HCT116 (cell line): ENCODE measurements at regions not wholly inside any gene's neighbourhood (a gene's known extent, or its start where the extent isn't known, plus 50 kb on each side); places are given as distances from the start of the nearest gene placed in this dataset.

ENCODE experiments used
- ATAC-seq: fragments of 200-7000 bp; cut with Tn5 transposase; 2 replicates; pipeline ENCODE4 v1.9.1; 2020; ENCODE audit warnings: mild to moderate bottlenecking, moderate library complexity
- BruUV-seq: library from RNA; stranded (reverse); fragments of 400-500 nt; replicated peaks from 2 replicates; lab custom pipeline; 2021; lab: Mats Ljungman, UMichigan
- CTCF ChIA-PET: fragments of 300-600 bp; sonication (Branson Sonifier 250); formaldehyde crosslinking; loops from one replicate; lab custom pipeline; 2021; ENCODE audit warnings: antibody characterized with exemption; lab: Charles Lee
- POLR2A ChIA-PET: fragments of 300-600, 350-600 bp; sonication (Branson Sonifier 250); formaldehyde crosslinking; loops from one replicate; lab custom pipeline; 2021; ENCODE audit warnings: antibody characterized with exemption; lab: Charles Lee
- RAD21 ChIA-PET, 2 experiments: fragments of 300-600 bp; sonication (Branson Sonifier 250); formaldehyde crosslinking; loops; one replicate each; lab custom pipeline; 2023; ENCODE audit warnings: low total read pairs in 2 of 2; ENCODE audit not compliant: uncharacterized antibody in 2 of 2, unreplicated experiment in 2 of 2, low non-redundant PET in 1 of 2; lab: Charles Lee
- DNase-seq: peaks from one replicate; pipeline ENCODE4 v3.0.0-alpha.2; 2010; ENCODE audit warnings: low read depth, low spot score
- H2AFZ ChIP-seq: fragments of 200-600 bp; shearing (Covaris generic), sonication (generic); 2 replicates; pipeline ENCODE4 v1.6.1; 2017; ENCODE audit warnings: low read depth, mixed run types, mixed read lengths, antibody characterized with exemption, low read length; ENCODE audit not compliant: poor library complexity, severe bottlenecking
- H3K27ac ChIP-seq: 2 replicates; pipeline ENCODE4 v1.5.1; 2012; ENCODE audit warnings: low read depth, low read length
- H3K27me3 ChIP-seq: fragments of 200-600 bp; sonication (generic); 2 replicates; pipeline ENCODE4 v1.6.1; 2016; ENCODE audit warnings: mixed run types, low read length, mixed read lengths; ENCODE audit not compliant: insufficient read depth
- H3K36me3 ChIP-seq, 2 experiments: fragments of 200-500 bp in 1 of 2; fragments of 200-600 bp in 1 of 2; sonication (Bioruptor generic) in 1 of 2; sonication (generic) in 1 of 2; 2 replicates each; pipeline versions ENCODE4 v1.5.1 to v1.6.1; 2014 to 2016; ENCODE audit warnings: low read length in 2 of 2, inconsistent platforms in 1 of 2, mixed read lengths in 1 of 2, mixed run types in 1 of 2; ENCODE audit not compliant: insufficient read depth in 2 of 2, control insufficient read depth in 1 of 2
- H3K4me1 ChIP-seq, 2 experiments: fragments of 200-600 bp in 1 of 2; sonication (generic) in 1 of 2; 2 replicates each; pipeline versions ENCODE4 v1.5.1 to v1.6.1; 2012 to 2017; ENCODE audit warnings: low read length in 2 of 2, inconsistent platforms in 1 of 2, mild to moderate bottlenecking in 1 of 2, mixed read lengths in 1 of 2, mixed run types in 1 of 2, moderate library complexity in 1 of 2; ENCODE audit not compliant: insufficient read depth in 2 of 2, control insufficient read depth in 1 of 2
- H3K4me2 ChIP-seq: fragments of 200-600 bp; sonication (generic); 2 replicates; pipeline ENCODE4 v1.6.1; 2017; ENCODE audit warnings: mixed run types, low read length, mixed read lengths
- H3K4me3 ChIP-seq, 2 experiments: fragments of 200-600 bp in 1 of 2; sonication (generic) in 1 of 2; replicated peaks in 1 of 2; 2 replicates each; pipeline ENCODE4 v1.5.1; 2011 to 2016; ENCODE audit warnings: low read length in 2 of 2, control low read depth in 1 of 2, low read depth in 1 of 2, mild to moderate bottlenecking in 1 of 2, mixed read lengths in 1 of 2, mixed run types in 1 of 2
- H3K79me2 ChIP-seq: fragments of 200-600 bp; sonication (generic); 2 replicates; pipeline ENCODE4 v1.6.1; 2017; ENCODE audit warnings: mild to moderate bottlenecking, mixed run types, low read length, moderate library complexity, mixed read lengths; ENCODE audit not compliant: insufficient read depth
- H3K9ac ChIP-seq: fragments of 200-600 bp; sonication (generic); 2 replicates; pipeline ENCODE4 v1.6.1; 2016; ENCODE audit warnings: low read length, mixed read lengths
- H3K9me2 ChIP-seq: fragments of 200-600 bp; sonication (generic), shearing (Covaris generic); 2 replicates; pipeline ENCODE4 v1.6.1; 2017; ENCODE audit warnings: mixed run types, mild to moderate bottlenecking, moderate library complexity; ENCODE audit not compliant: insufficient read depth
- H3K9me3 ChIP-seq, 2 experiments: fragments of 200-500 bp in 1 of 2; fragments of 200-600 bp in 1 of 2; sonication (Bioruptor generic) in 1 of 2; sonication (generic) in 1 of 2; 2 replicates each; pipeline ENCODE4 v1.6.1; 2014 to 2017; ENCODE audit warnings: low read length in 2 of 2, mixed read lengths in 2 of 2, inconsistent platforms in 1 of 2, low read depth in 1 of 2, mild to moderate bottlenecking in 1 of 2, mixed run types in 1 of 2, moderate library complexity in 1 of 2; ENCODE audit not compliant: control insufficient read depth in 1 of 2, insufficient read depth in 1 of 2
- H4K20me1 ChIP-seq: fragments of 200-600 bp; sonication (generic), shearing (Covaris generic); 2 replicates; pipeline ENCODE4 v1.6.1; 2017; ENCODE audit warnings: mixed run types, mild to moderate bottlenecking, moderate library complexity; ENCODE audit not compliant: insufficient read depth
- ATF3 ChIP-seq: IDR thresholded peaks from 2 replicates; pipeline ENCODE4 v1.6.1; 2012
- CBX3 ChIP-seq: IDR thresholded peaks from 2 replicates; pipeline ENCODE4 v1.6.1; 2012; ENCODE audit warnings: low read depth
- CTCF ChIP-seq, 3 experiments: fragments of 200-600 bp in 1 of 3; sonication (generic) in 1 of 3; IDR thresholded peaks in 2 of 3; conservative IDR thresholded peaks in 1 of 3; 2 replicates each; pipeline ENCODE4 v1.5.1; 2012 to 2017; ENCODE audit warnings: low read depth in 2 of 3, low read length in 2 of 3, antibody characterized with exemption in 1 of 3, borderline replicate concordance in 1 of 3, control low read depth in 1 of 3, mild to moderate bottlenecking in 1 of 3, mixed read lengths in 1 of 3, mixed run types in 1 of 3, moderate library complexity in 1 of 3; ENCODE audit not compliant: insufficient read depth in 1 of 3
- EZH2phosphoT487 ChIP-seq: fragments of 200-600 bp; IDR thresholded peaks from 2 replicates; pipeline ENCODE4 v1.6.1; 2018; ENCODE audit warnings: antibody characterized with exemption, borderline replicate concordance
- FOSL1 ChIP-seq: IDR thresholded peaks from 2 replicates; pipeline ENCODE4 v1.6.1; 2012; ENCODE audit warnings: low read depth
- MAX ChIP-seq: IDR thresholded peaks from 2 replicates; pipeline ENCODE4 v1.6.1; 2012
- POLR2A ChIP-seq: IDR thresholded peaks from 2 replicates; pipeline ENCODE4 v1.7.0; 2011; ENCODE audit warnings: borderline replicate concordance; ENCODE audit not compliant: insufficient read depth, insufficient read length; ENCODE audit errors: extremely low read depth
- intact Hi-C: fragments of 100-400 bp; cut with micrococcal nuclease; formaldehyde crosslinking; loops from 2 replicates; pipeline ENCODE4 v1.10.0; 2022

GRCh38 chr4:157964463-157964862, 208.4 kb downstream of the GASK1B start:
- H3K4me2 ChIP-seq = no peak overlapping the region
- no peaks in the 10 kb centered on the region for H3K9me3 ChIP-seq
- RAD21 ChIA-PET = no interaction called here
- no peaks in the 10 kb centered on the region for H3K27me3 ChIP-seq
- no TSS peak for BruUV-seq
- TF ChIP-seq EZH2phosphoT487 (no peak), POLR2A (no peak), MAX (no peak), CBX3 (no peak), CTCF (IDR thresholded peaks at IDR 0.05 in 2 of 3, conservative IDR thresholded peaks at IDR 0.05 in 1 of 3; ENCODE audit: borderline replicate concordance in 1 of 3, insufficient read depth in 1 of 3, low read depth in 2 of 3, low read length in 2 of 3) (no peak), FOSL1 (no peak)
- no peak overlapping the region for H3K9ac ChIP-seq
- no peaks in the 10 kb centered on the region for H3K4me1 ChIP-seq
- H2AFZ ChIP-seq = no peak overlapping the region
- ATAC-seq (no peak), DNase-seq (no peak)
- intact Hi-C loops = no loop called here
- CTCF ChIA-PET = no interaction called here
- no peaks in the 10 kb centered on the region for H3K79me2 ChIP-seq
- POLR2A ChIA-PET = no interaction called here
- no peaks in the 10 kb centered on the region for H3K36me3 ChIP-seq
- H3K9me2 ChIP-seq = no peaks in the 10 kb centered on the region
- H4K20me1 ChIP-seq = no peaks in the 10 kb centered on the region
- no peak overlapping the region for H3K4me3 ChIP-seq
- H3K27ac ChIP-seq = no peak overlapping the region

GRCh38 chr4:157961229-157961990, 211.4 kb downstream of the GASK1B start:
- TF ChIP-seq FOSL1 (no peak), ATF3 (no peak)
- Histone ChIP-seq H4K20me1 (no peaks in the 10 kb centered on the region), H3K4me3 (no peak overlapping the region), H3K36me3 (no peaks in the 10 kb centered on the region), H2AFZ (no peak overlapping the region), H3K27ac (no peak overlapping the region), H3K9ac (no peak overlapping the region), H3K9me2 (no peaks in the 10 kb centered on the region), H3K27me3 (no peaks in the 10 kb centered on the region), H3K4me2 (no peak overlapping the region), H3K9me3 (no peaks in the 10 kb centered on the region), H3K79me2 (no peaks in the 10 kb centered on the region), H3K4me1 (no peaks in the 10 kb centered on the region)
- ATAC-seq (no peak), DNase-seq (no peak)
- ChIA-PET RAD21 (no interaction called here), POLR2A (no interaction called here), CTCF (no interaction called here)
- no TSS peak for BruUV-seq
- intact Hi-C loops = no loop called here
